ENCODE measurements at regions not wholly inside any gene's neighbourhood (a gene's known extent, or its start where the extent isn't known, plus 50 kb on each side); places are given as distances from the start of the nearest gene placed in this dataset.

DNA sequence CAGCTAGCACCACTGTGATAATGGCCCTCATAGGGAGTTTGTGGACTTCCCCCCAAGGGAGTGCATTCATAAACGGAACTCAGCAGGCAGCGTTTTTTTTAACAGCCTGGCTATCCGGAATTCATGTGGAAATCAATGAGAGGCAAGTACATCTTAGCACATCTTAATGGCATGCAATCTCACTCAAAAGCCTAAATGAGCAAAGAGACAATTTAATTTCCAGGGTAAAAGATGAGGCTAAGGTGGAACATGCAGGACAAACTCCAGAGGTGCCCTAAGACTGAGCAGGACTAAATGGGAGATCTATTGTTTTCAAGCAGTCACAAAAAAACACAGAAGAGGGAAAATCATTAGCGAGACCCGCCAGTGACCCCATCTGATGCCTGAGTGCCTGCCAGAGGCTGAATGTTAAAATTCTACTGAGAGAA is 243.5 kb upstream of the KCNIP4 start:
- H3K9me3 ChIP-seq (ENCODE audit: insufficient read depth, low read length, severe bottlenecking), result no peaks in the 10 kb centered on the region
- TF ChIP-seq, protein P1, sequence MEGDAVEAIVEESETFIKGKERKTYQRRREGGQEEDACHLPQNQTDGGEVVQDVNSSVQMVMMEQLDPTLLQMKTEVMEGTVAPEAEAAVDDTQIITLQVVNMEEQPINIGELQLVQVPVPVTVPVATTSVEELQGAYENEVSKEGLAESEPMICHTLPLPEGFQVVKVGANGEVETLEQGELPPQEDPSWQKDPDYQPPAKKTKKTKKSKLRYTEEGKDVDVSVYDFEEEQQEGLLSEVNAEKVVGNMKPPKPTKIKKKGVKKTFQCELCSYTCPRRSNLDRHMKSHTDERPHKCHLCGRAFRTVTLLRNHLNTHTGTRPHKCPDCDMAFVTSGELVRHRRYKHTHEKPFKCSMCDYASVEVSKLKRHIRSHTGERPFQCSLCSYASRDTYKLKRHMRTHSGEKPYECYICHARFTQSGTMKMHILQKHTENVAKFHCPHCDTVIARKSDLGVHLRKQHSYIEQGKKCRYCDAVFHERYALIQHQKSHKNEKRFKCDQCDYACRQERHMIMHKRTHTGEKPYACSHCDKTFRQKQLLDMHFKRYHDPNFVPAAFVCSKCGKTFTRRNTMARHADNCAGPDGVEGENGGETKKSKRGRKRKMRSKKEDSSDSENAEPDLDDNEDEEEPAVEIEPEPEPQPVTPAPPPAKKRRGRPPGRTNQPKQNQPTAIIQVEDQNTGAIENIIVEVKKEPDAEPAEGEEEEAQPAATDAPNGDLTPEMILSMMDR (IDR thresholded peaks at IDR 0.05; ENCODE audit: borderline replicate concordance, extremely low read depth, low read length, poor library complexity, severe bottlenecking), result no peak
- TF ChIP-seq EZH2 (IDR thresholded peaks at IDR 0.05; ENCODE audit: borderline replicate concordance, low read depth, low read length, severe bottlenecking), result no peak
- H3K36me3 ChIP-seq (ENCODE audit: insufficient read depth, low read length), result no peaks in the 10 kb centered on the region
- H3K27me3 ChIP-seq (ENCODE audit: insufficient read depth, low read length, poor library complexity), result no peaks in the 10 kb centered on the region
- no peak overlapping the region for H3K4me2 ChIP-seq (ENCODE audit: insufficient read depth, low read length)
- no peaks in the 10 kb centered on the region for H3K79me2 ChIP-seq (ENCODE audit: insufficient read depth, low read length)
- H3K9ac ChIP-seq (ENCODE audit: low read depth, low read length), result no peak overlapping the region
- H3K4me3 ChIP-seq (ENCODE audit: low read depth in 1 of 2, low read length in 2 of 2), result no peak overlapping the region
- ATAC-seq (ENCODE audit: insufficient read depth, low read depth), result no peak
- H2AFZ ChIP-seq (ENCODE audit: low read depth, low read length), result no peak overlapping the region
- no peak overlapping the region for H3K27ac ChIP-seq (ENCODE audit: low read length)
- no peaks in the 10 kb centered on the region for H4K20me1 ChIP-seq (ENCODE audit: insufficient read depth, low read length)
- no peaks in the 10 kb centered on the region for H3K4me1 ChIP-seq (ENCODE audit: insufficient read depth, low read length)
- no peak for DNase-seq

DNA sequence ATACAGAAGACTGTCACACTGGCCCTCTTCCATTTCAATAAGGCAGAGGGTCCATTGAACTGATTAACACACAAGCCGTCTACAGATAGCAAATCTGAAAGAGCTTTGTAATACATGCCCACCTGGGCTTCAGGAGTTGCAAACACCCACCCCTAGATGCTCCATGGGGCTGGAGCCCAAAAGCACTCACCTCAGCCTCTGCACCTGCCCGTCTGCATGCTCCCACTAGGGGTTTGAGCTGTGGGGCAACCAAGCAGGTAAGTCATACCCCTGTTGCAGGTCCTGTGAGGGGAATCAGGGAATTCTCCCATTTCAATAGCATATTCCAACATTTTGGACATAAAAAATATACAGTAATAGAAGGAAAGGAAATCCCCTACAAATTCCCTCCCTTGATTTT is 243.0 kb upstream of the KCNIP4 start:
- Histone ChIP-seq H3K4me1 (ENCODE audit: insufficient read depth, low read length) (no peaks in the 10 kb centered on the region), H3K79me2 (ENCODE audit: insufficient read depth, low read length) (no peaks in the 10 kb centered on the region), H3K9ac (ENCODE audit: low read depth, low read length) (no peak overlapping the region), H3K4me2 (ENCODE audit: insufficient read depth, low read length) (no peak overlapping the region), H2AFZ (ENCODE audit: low read depth, low read length) (no peak overlapping the region), H3K9me3 (ENCODE audit: insufficient read depth, low read length, severe bottlenecking) (no peaks in the 10 kb centered on the region), H3K4me3 (ENCODE audit: low read depth in 1 of 2, low read length in 2 of 2) (no peak overlapping the region), H3K27ac (ENCODE audit: low read length) (no peak overlapping the region), H3K36me3 (ENCODE audit: insufficient read depth, low read length) (no peaks in the 10 kb centered on the region), H4K20me1 (ENCODE audit: insufficient read depth, low read length) (no peaks in the 10 kb centered on the region), H3K27me3 (ENCODE audit: insufficient read depth, low read length, poor library complexity) (no peaks in the 10 kb centered on the region)
- no peak for DNase-seq
- no peak for ATAC-seq (ENCODE audit: insufficient read depth, low read depth)
- no peak for TF ChIP-seq EZH2 (IDR thresholded peaks at IDR 0.05; ENCODE audit: borderline replicate concordance, low read depth, low read length, severe bottlenecking)
- TF ChIP-seq, protein P1 (IDR thresholded peaks at IDR 0.05; ENCODE audit: borderline replicate concordance, extremely low read depth, low read length, poor library complexity, severe bottlenecking), result no peak

DNA sequence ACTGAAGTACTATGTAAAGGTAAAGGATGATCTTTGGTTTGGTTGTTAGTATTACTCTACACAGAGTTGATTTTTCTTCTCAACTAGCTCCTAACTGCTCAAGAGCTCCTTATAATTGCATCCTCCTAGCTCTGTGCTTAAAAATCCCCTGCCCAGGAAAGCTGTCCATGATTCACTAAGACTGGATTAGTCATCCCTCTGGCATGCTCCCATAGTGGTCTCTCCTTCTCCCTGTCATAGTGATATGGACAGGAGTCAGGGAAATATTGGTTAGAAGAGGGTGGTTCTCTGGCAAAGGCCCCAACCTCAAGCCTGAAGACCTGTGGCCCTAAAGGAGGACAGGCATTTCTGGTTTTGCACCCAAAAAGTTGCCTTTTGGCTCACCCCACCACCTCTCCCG is 242.3 kb upstream of the KCNIP4 start:
- Histone ChIP-seq H3K36me3 (ENCODE audit: insufficient read depth, low read length) (no peaks in the 10 kb centered on the region), H3K4me1 (ENCODE audit: insufficient read depth, low read length) (no peaks in the 10 kb centered on the region), H3K27me3 (ENCODE audit: insufficient read depth, low read length, poor library complexity) (no peaks in the 10 kb centered on the region), H3K4me3 (ENCODE audit: low read depth in 1 of 2, low read length in 2 of 2) (no peak overlapping the region), H4K20me1 (ENCODE audit: insufficient read depth, low read length) (no peaks in the 10 kb centered on the region), H3K27ac (ENCODE audit: low read length) (no peak overlapping the region), H3K9me3 (ENCODE audit: insufficient read depth, low read length, severe bottlenecking) (no peaks in the 10 kb centered on the region), H2AFZ (ENCODE audit: low read depth, low read length) (no peak overlapping the region), H3K79me2 (ENCODE audit: insufficient read depth, low read length) (no peaks in the 10 kb centered on the region), H3K9ac (ENCODE audit: low read depth, low read length) (no peak overlapping the region), H3K4me2 (ENCODE audit: insufficient read depth, low read length) (no peak overlapping the region)
- ATAC-seq (ENCODE audit: insufficient read depth, low read depth), result no peak
- TF ChIP-seq EZH2 (IDR thresholded peaks at IDR 0.05; ENCODE audit: borderline replicate concordance, low read depth, low read length, severe bottlenecking), result no peak
- TF ChIP-seq, protein P1 (IDR thresholded peaks at IDR 0.05; ENCODE audit: borderline replicate concordance, extremely low read depth, low read length, poor library complexity, severe bottlenecking), result no peak
- DNase-seq, result no peak
